DOHH2 (cell line): ENCODE measurements at regions not wholly inside any gene's neighbourhood (a gene's known extent, or its start where the extent isn't known, plus 50 kb on each side); places are given as distances from the start of the nearest gene placed in this dataset.

Source experiments
- H3F3A ChIP-seq: fragments of 200-600 bp; sonication (generic), shearing (Covaris generic); 2 replicates; pipeline ENCODE4 v1.6.0; 2016; ENCODE audit warnings: antibody characterized with exemption, mild to moderate bottlenecking; ENCODE audit not compliant: control insufficient read depth, insufficient read depth
- H3K27ac ChIP-seq: fragments of 200-600 bp; sonication (generic); 2 replicates; pipeline ENCODE4 v1.5.1; 2014; ENCODE audit warnings: low read depth, mild to moderate bottlenecking, low read length, moderate library complexity
- H3K27me3 ChIP-seq: fragments of 200-600 bp; sonication (generic); 2 replicates; pipeline ENCODE4 v1.6.1; 2014; ENCODE audit warnings: mild to moderate bottlenecking, low read length, mixed read lengths; ENCODE audit not compliant: control insufficient read depth
- H3K36me3 ChIP-seq: fragments of 200-600 bp; sonication (generic); 2 replicates; pipeline ENCODE4 v1.6.1; 2014; ENCODE audit warnings: mild to moderate bottlenecking, low read length, moderate library complexity, mixed read lengths; ENCODE audit not compliant: control insufficient read depth
- H3K4me1 ChIP-seq: fragments of 200-600 bp; sonication (generic); 2 replicates; pipeline ENCODE4 v1.6.1; 2014; ENCODE audit warnings: mild to moderate bottlenecking, low read length, mixed read lengths; ENCODE audit not compliant: control insufficient read depth
- H3K4me2 ChIP-seq: fragments of 200-600 bp; sonication (generic); 2 replicates; pipeline ENCODE4 v1.6.0; 2014; ENCODE audit warnings: mild to moderate bottlenecking, low read length, moderate library complexity
- H3K4me3 ChIP-seq: fragments of 200-600 bp; sonication (generic); 2 replicates; pipeline ENCODE4 v1.5.1; 2014; ENCODE audit warnings: mild to moderate bottlenecking, low read length, mixed read lengths
- H3K79me2 ChIP-seq: fragments of 200-600 bp; sonication (generic); 2 replicates; pipeline ENCODE4 v1.6.1; 2014; ENCODE audit warnings: mild to moderate bottlenecking, low read length, mixed read lengths; ENCODE audit not compliant: control insufficient read depth
- H3K9me2 ChIP-seq: fragments of 200-600 bp; sonication (generic); replicated peaks from 2 replicates; pipeline ENCODE4 v1.6.1; 2014; ENCODE audit warnings: mild to moderate bottlenecking, low read length, mixed read lengths; ENCODE audit not compliant: control insufficient read depth
- H3K9me3 ChIP-seq: fragments of 200-600 bp; sonication (generic); 2 replicates; pipeline ENCODE4 v1.6.1; 2014; ENCODE audit warnings: antibody characterized with exemption, low read length, mixed read lengths; ENCODE audit not compliant: control insufficient read depth, insufficient read depth
- H4K20me1 ChIP-seq: fragments of 200-600 bp; sonication (generic); 2 replicates; pipeline ENCODE4 v1.6.0; 2014; ENCODE audit warnings: low read depth, mild to moderate bottlenecking, antibody characterized with exemption, low read length, moderate library complexity; ENCODE audit not compliant: control insufficient read depth, insufficient read depth
- EZH2phosphoT487 ChIP-seq: fragments of 200-600 bp; sonication (generic); IDR thresholded peaks from 2 replicates; pipeline ENCODE4 v1.6.1; 2017; ENCODE audit warnings: borderline replicate concordance, mild to moderate bottlenecking, antibody characterized with exemption, low read length, moderate library complexity, mixed read lengths
- TF ChIP-seq, protein P1 (sequence below): fragments of 200-600 bp; sonication (generic); IDR thresholded peaks from one replicate; pipeline ENCODE4 v1.5.1; 2014; ENCODE audit warnings: antibody characterized with exemption, mild to moderate bottlenecking, low read depth, low read length; ENCODE audit not compliant: poor library complexity, severe bottlenecking

DNA sequence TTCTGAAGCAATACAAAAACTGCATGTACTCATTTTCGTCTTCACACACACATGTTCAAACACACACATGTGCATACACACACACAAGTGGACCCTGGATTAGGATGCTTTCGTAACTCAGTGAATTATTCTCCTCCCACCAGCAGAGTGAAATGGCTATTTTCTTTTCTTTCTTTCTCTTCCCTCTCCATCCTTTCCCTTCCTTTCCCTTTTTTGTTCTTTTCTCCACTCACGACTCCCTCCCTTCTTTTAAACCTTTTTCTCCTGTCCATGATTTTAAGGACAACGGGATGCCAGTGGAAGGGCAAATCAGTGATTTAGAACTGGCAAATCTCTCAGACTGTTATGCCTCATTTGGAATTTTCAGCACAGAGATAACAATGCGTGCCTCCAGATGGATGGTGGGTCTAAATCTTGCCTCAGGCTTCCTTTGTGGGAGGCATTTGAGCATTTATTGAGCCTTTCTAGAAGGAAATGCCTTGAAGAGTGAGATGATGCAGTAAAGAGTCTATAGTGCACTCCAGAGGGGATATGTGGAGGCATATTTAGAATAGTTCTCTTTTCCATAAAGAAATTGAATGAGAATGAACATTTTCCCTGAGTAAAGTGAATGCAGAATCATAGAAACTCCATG is 130.4 kb upstream of the SLC7A14 start:
- no peak overlapping the region for H3K27ac ChIP-seq

DNA sequence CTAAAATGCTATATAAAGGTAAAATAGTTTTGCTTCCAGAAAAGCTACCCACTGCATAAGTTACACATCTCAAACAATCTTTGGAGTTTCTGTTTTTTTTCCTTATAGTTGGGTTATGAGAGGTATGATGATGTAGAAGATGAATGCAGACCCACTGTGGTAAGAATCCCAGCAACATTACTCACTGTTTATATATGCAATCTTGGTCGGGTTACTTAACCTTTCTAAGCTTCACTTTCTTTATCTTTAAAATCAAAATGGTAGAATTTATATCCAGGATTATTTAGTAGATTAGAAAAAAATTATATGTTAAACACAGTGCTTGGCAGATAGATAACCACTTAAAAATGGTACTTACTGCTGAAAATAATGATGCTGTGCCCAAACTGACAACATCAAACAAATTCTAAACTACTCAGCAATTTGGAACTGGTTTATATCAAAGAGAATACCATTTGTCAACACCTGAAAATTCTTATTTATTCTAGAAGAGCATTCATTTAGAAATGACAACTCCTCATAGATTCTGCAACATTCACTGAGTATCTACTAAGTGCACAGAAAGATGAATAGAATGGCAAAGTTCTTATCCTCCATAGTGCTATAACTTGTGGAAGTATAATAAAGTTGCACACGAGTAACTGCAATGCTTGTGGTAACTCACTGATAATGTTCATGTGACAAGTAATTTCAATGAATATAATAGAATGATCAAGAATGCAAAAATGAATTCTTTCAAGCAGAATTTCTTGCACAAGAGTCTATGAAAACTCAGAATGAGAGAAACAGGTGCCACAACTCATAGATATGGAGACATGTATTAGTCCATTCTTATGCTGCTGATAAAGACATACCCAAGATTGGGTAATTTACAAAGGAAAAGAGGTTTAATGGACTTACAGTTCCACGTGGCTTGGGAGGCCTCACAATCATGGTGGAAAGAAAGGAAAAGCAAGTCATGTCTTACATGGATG is 129.0 kb upstream of the SLC7A14 start:
- Histone ChIP-seq H3K36me3 (no peaks in the 10 kb centered on the region), H3F3A (no peaks in the 10 kb centered on the region), H4K20me1 (no peaks in the 10 kb centered on the region), H3K27me3 (peaks cover 17% of the 10 kb centered on the region), H3K9me2 (no peaks in the 10 kb centered on the region), H3K79me2 (no peaks in the 10 kb centered on the region), H3K9me3 (peaks cover 5% of the 10 kb centered on the region; the same call in 1 of the 2 replicates), H3K27ac (no peak overlapping the region), H3K4me1 (no peaks in the 10 kb centered on the region), H3K4me3 (no peak overlapping the region), H3K4me2 (no peak overlapping the region)
- TF ChIP-seq EZH2phosphoT487 = no peak
- TF ChIP-seq, protein P1, sequence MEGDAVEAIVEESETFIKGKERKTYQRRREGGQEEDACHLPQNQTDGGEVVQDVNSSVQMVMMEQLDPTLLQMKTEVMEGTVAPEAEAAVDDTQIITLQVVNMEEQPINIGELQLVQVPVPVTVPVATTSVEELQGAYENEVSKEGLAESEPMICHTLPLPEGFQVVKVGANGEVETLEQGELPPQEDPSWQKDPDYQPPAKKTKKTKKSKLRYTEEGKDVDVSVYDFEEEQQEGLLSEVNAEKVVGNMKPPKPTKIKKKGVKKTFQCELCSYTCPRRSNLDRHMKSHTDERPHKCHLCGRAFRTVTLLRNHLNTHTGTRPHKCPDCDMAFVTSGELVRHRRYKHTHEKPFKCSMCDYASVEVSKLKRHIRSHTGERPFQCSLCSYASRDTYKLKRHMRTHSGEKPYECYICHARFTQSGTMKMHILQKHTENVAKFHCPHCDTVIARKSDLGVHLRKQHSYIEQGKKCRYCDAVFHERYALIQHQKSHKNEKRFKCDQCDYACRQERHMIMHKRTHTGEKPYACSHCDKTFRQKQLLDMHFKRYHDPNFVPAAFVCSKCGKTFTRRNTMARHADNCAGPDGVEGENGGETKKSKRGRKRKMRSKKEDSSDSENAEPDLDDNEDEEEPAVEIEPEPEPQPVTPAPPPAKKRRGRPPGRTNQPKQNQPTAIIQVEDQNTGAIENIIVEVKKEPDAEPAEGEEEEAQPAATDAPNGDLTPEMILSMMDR = no peak

More for the DNA sequence above, 130.4 kb upstream of the SLC7A14 start:
- no peaks in the 10 kb centered on the region for H3K79me2 ChIP-seq
- H3K9me2 ChIP-seq = no peaks in the 10 kb centered on the region
- H3K9me3 ChIP-seq = no peaks in the 10 kb centered on the region
- H3K4me3 ChIP-seq = no peak overlapping the region
- H3K27me3 ChIP-seq = peaks cover 14% of the 10 kb centered on the region
- H3K4me1 ChIP-seq = no peaks in the 10 kb centered on the region
- H3F3A ChIP-seq = no peaks in the 10 kb centered on the region
- no peak overlapping the region for H3K4me2 ChIP-seq
- H4K20me1 ChIP-seq = no peaks in the 10 kb centered on the region
- TF ChIP-seq EZH2phosphoT487 = no peak
- TF ChIP-seq, protein P1 = no peak
- no peaks in the 10 kb centered on the region for H3K36me3 ChIP-seq

DNA sequence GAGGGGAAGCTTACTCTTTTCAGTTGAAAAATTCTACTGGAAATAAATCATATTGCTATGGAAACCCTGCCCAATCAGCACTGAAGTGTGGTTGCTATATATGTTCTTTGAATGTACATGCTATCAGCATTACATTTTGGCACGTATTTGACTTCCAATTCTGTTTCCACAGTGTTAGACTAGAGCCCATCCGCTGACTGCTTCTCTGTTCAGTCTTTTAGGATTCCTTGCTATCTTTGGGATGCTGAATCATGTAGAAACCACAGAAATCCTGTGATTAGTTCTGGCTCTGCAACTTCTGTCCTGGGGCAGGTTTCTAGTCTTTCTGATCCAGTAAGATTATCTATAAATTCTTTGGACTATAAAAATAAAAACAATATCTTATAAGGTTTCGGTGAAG is 128.2 kb upstream of the SLC7A14 start:
- Histone ChIP-seq H3K9me2 (no peaks in the 10 kb centered on the region), H3K27ac (no peak overlapping the region), H3K36me3 (no peaks in the 10 kb centered on the region), H3K9me3 (peaks cover 8% of the 10 kb centered on the region; the same call in 1 of the 2 replicates), H3F3A (no peaks in the 10 kb centered on the region), H3K4me2 (no peak overlapping the region), H3K27me3 (peaks cover 17% of the 10 kb centered on the region), H3K4me3 (no peak overlapping the region), H4K20me1 (no peaks in the 10 kb centered on the region), H3K4me1 (no peaks in the 10 kb centered on the region), H3K79me2 (no peaks in the 10 kb centered on the region)
- TF ChIP-seq, protein P1 = no peak
- TF ChIP-seq EZH2phosphoT487 = no peak
